HG03354 (cell line): ENCODE measurements at regions not wholly inside any gene's neighbourhood (a gene's known extent, or its start where the extent isn't known, plus 50 kb on each side); places are given as distances from the start of the nearest gene placed in this dataset.

Experiments
- ATAC-seq: cut with Tn5 transposase; IDR thresholded peaks from one replicate; pipeline ENCODE4 v1.9.1; 2021; ENCODE audit warnings: mild to moderate bottlenecking; ENCODE audit not compliant: unreplicated experiment, poor library complexity, severe bottlenecking

DNA sequence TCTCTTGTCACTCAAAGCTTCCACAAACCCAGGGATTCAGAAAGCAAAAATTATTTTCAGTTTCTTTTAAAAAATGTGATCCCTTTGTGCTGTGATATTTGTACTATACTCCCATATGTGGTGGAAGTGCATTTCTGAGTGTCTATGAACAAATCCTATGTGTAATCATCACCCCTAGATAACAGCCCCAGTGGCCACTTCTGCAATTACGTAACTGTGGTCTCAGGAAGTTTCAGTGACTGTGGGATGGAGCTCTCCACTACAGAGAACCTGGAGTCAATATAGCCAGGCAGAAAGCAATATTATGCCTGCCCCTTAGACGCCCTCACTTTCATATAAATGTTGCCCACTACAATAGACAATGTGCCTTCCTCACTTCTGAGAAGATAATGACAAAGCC lies 1101.7 kb upstream of the GHITM start:
- ATAC-seq: no peak

DNA sequence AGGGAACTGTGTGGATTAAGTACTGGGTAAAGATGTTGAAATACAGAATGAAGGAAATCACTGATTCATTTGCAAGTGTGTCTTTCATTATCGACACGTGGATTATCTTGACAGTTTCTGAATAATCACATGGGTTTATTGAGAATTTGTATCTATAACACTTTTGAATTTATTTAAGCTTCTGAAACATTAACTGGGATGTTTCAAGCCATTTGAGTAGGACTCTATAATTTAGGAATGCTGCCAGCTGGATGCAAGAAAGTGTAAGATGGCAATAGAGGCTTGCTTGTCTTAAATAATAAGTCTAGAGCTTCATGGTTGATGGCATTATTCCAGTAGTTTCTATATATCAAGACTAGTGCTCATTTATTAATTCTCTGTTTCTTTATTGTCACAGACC lies 1100.7 kb upstream of the GHITM start:
- no peak for ATAC-seq

DNA sequence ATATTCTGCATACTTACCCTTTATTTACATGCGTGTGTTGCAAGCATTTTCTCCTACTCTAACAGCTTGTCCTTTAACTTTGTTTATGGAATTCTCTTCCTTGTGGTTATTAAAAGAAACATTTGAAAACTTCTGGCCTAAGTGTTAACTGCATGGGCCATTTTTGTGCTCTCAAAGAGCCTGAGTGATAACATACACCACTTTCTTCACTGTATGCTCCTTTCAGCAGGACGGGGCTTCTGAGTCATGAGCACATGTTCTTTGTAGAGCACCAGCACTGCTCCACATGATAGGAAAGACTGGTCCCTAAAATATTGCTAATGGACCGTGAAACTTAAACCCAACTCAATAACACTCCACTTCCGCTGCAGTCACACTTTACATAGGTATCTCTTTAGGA lies 1093.6 kb upstream of the GHITM start:
- no peak for ATAC-seq

DNA sequence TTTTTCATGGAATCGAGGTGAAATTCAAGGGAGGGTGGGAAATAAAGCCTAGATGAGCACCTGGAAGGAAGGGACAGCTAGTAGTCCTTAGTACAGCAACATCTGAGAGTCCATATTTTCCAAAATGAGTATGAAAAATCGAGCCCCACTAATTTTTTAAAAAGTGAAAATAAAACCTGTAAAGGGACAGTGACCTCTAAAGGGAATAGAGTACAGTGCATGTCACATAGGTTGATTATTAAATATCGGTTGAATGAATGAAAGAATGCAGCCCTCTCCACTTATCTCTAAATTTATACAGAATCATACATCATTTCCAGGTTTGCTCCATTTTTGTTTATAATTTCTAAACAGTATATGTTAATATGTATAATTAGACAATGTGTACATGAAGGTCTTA lies 1088.5 kb upstream of the GHITM start:
- ATAC-seq: no peak

DNA sequence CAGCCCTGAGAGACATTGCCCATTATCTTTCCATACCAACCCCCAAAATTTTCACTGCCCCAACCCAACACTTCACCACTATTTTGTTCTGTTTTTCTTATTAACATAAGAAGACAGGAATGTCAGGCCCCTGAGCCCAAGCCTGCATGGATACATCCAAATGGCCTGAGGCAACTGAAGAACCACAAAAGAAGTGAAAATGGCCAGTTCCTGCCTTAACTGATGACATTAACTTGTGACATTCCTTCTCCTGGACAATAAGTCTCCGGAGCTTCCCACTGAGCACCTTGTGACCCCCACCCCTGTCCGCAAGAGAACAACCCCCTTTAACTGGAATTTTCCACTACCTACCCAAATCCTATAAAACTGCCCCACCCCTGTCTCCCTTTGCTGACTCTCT lies 1076.4 kb upstream of the GHITM start:
- no peak for ATAC-seq

DNA sequence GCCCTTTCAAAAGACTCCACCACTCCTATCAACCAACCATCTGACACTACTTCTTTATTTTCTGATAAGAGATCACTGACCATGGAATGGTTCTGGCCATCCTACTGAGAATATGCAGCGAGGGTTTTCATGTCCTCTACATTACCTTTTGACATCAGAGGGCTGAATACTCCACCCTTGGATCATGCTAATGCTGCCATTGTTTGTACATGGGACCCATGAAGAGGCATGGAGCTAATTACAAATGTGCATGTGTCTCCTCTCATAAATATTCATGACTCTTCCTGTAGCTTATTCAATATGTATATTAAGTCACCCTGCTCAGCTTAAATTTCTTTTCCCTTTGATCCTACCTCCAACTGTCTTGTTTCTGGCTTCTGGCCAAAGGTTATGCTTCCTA lies 1065.8 kb upstream of the GHITM start:
- ATAC-seq: no peak

DNA sequence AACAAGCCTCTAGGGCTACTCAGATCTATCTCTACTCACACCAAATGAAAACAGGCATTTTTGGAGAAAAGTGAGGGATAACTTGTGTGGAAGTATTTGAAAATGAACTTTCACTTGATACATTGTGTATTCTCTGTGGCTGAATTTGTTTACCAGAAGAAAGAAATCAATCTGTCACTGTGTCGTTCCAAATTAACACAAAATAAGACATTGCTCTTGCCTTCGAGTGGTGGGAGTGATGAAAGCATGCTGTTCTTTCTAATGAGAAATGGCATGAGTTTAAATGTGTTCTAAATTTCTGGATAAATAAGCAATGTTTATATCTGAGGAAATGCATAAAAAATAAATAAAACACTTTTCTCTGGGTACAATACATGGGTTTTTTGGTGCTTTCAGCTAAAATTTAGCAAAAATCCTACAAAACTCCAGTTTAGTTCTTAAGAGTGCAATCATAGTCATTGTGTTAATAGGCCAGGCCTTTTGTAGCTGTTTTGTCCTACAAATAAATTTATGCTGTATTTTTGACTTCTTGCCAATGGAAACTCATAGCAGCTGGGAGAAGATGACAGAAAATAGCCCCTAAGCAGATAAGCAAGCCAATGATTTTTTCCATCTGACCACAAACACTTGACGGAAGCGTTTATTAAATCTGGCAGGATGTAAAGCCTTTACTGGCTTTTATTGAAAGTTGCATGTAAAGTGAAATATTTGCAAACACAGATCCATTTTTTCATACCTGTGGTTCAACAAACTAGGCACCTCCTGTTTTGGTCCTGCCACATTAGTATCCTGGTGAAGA lies 1064.1 kb upstream of the GHITM start:
- ATAC-seq: no peak

DNA sequence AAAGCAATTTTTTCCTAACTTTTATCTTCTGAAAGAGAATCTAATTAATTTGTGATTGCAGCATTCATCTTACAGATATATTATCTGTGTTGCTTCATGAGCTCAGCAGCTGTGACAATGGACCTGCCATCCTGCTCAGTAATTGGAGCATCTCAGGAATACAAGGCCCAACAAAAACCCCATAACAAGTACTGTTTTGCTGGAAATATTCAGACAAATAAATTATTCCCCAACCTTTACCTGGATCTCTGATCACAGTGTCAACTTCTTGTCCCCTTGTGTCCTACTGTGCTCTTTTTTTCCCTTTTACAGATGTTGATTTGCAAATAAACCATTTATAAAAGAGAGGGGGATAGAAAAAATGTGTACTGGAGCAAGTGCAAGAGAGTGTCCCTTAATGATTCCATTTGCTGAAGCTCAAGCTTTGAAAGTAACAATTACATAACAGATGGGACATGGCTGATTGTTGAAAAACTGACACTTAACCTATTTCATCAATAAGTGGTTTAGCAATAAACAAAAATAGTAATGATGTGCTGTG lies 1063.4 kb upstream of the GHITM start:
- ATAC-seq: no peak

DNA sequence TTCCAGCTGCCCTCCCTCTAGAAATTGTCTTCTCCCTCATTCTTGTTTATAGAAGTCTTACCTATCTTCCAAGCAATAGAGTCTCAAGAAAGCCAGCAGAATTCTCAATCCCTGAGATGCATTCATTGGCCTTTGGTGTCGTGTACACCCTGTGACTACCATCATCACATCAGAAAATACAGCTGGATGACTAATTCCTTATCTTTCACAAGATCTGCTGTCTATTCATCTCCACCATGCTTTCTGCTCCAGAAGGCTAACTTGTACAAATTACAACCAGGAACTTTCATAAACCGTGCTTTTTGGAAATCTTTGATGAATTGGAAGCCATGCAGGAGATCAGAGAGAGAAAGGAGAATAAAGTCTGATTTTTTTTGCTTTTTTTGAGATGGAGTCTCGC lies 1062.9 kb upstream of the GHITM start:
- no peak for ATAC-seq

DNA sequence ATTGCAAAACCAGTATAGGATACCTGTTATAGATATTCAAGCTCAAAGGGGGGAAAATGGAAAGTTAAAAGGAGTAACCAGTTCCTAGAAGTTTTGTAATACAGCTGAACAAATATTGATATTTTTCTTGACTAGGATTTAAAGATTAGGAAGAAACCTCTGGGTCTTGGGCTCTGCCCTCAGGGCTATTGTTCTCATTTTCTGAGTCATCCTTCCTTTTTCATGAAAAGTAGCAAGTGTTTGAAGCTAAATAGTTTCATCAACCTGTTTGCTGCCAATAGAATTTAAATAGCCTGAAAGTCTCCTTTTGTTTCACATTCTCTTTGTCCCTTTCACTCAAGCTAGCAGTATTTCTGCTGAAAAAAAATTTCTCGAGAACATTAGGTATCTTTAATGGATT lies 1061.1 kb upstream of the GHITM start:
- ATAC-seq: no peak

DNA sequence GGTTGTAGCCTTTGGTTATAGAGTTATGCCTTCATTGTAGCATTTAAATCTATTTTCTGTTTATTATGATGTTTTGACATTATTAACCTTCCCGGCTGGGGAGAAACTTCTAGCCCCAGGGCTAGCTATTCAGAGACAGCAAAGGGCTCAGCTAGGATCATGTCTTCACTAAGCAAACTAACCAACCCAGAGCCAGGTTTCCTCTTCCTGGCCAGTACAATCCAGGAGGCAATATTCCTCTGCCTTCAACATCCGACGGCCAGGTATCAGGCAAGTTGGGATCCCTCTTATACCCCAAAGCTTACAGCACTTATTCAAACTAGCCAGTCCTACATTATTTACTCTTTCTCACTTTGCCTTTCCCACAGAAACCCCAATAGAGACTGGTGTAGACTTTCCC lies 1060.7 kb upstream of the GHITM start:
- ATAC-seq: no peak

DNA sequence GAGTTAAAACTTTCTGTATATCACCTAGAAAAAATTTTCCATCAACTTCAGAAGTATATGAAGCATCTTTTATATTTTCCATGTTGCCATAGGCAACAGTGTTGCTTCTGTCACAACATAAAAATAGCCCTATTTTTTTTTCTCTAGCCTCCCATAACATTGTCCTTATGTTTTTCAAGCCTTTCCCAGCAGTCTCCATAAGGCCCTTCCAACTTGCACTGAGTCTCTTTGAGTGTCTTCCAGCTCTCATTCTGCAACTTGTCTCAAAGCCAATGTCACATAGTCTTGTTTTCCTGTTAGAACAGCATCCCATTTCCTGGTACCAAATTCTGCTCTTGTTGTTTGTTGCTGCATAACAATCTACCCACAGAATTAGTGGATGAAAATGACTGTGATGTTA lies 1055.5 kb upstream of the GHITM start:
- ATAC-seq: no peak

DNA sequence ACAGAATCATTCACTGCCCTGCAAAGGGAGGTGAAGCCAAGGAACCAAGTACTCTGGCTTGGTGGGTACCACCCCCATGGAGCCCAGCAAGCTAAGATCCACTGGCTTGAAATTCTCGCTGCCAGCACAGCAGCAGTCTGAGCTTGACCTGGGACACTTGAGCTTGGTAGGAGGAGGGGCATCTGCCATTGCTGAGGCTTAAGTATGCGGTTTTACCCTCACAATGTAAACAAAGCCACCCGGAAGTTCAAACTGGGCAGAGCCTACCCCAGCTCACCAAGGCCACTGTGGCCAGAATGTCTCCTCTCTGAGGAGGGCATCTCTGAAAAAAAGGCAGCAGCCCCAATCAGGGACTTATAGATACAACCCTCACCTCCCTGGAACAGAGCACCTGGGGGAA lies 1050.0 kb upstream of the GHITM start:
- ATAC-seq: no peak

DNA sequence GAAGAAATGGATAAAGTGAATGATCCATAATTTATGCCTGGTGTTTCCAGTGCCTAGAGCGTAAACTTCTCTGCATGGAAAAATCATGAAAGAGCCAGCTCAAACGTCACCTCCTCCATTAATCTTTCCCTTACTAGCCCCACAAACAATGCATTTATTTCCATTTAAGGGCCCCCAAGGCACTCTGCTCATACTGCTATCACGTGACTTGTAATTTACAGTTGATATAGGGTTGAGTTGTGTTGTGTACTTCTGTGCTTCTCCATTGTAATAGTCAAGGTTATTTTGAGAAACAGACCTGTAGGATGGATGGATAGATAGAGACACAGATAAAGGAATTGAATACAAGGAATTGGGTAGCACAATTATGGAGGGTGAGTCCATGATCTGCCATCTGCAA lies 1034.7 kb upstream of the GHITM start:
- ATAC-seq: no peak

DNA sequence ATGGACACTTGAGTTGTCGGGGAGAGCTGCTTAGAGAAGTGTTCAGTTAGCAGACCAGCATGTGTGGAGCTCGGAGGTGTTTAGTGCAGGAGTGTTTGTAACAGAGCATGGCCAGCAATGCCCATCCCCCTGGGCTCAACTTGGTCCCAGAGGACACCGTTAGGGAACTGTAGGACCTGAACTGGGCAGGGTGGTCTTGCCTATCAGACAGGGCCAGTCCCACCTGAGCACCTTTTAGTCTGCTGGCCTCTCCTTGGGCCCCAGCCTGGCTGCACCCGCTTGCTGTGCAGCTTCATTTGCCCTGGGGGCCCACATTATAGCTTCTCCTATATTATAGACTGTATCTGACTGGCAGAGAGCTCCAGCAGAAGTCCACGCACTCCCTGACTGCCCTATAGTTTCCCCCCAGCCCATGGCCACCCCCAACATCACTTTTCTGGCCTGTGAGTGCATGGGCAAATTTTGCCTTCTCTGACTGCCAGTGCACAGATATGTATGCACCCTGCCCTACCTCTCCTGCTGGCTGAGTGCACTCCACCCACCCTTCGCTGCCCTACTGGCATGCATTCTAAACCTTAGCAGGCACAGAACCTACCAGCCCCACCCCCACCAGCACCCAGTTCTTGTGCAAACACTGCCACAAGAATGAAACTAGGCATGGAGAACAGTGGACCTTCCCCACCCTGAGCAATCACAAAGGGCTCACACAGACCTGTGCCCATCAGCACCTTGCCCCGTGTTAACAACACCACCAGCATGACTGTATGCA lies 1030.6 kb upstream of the GHITM start:
- no peak for ATAC-seq

DNA sequence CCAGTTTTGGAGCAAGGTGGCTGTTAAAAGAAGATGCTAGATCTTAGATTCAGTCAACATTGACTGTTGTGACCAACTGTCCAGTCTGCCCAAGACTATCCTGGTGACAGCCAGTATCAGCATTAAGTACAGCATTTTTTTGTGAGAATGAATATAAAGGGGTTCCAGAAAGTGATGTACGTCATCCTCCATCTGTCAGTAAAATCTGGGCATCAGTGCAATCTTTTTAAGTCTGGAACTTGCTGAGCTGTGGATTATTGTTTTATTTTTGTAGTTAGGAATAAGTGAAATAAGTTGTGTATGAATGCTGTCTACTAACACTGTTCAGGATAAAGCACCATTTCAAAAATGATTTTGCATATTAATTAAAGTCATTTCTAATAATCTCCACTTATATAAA lies 1020.0 kb upstream of the GHITM start:
- no peak for ATAC-seq

DNA sequence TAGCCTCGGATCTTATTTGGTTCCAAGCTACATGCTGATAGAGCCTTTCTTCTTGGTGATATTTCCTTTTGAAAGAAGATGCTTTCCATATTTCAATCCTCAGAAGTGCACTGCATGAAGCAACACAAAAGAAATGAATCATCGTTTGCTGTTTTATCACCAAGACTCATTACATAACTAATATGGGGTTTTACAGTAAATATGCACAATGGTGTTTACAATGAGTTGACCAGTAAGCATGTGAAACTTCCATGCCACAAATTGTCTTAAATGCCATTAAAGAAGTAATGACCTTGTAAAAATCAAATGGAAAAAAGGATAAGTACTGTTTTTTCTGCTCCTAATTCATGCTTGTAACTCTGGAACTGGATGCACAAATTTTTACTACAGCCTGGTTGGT lies 1017.0 kb upstream of the GHITM start:
- no peak for ATAC-seq

DNA sequence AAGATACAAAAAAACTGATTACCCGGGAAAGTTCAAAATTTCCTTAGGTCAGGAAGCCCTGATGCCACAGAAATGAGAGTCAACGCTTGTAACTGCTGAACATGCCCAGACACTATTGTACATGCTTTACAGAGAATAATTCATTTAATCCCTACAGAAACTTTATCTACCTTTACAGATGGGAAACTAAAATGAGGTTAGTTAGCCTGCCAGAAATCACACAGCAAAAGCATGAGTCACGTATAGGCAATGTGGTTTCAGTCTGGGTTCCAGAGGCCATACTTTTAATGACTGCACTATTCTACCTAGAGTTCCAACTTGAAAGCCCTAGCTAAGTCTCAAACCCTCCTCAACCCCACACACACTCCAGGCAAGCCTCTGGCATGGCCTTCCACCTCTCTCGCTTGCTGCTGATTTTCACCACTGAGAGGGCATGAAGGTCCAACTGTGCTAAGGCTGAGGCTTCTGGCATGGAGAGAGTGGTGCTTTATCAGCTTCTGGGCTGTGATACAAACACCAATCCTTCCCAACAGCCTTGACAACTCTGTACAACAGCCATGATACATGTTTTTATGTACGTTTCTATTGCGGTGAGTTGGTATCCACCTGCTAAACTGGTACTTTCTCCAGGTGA lies 1011.2 kb upstream of the GHITM start:
- no peak for ATAC-seq

DNA sequence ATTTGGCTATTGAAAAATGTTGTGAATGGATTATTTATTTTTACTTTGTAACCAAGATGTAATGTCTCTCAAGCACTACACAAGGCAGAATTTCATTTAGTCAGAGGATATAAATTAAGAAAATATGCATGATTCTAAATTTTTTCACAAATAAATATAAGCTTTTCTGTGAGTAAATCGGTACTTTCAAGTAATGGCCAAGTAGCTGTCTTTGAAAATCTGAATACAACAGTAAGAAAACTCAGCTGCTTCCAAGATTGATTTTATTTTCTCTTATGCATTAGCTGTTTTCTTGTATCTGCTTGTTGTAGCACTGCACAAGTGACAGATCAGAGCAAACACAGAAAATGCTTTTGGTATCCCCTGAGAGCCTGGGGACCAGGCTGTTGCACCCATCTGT lies 998.5 kb upstream of the GHITM start:
- no peak for ATAC-seq

DNA sequence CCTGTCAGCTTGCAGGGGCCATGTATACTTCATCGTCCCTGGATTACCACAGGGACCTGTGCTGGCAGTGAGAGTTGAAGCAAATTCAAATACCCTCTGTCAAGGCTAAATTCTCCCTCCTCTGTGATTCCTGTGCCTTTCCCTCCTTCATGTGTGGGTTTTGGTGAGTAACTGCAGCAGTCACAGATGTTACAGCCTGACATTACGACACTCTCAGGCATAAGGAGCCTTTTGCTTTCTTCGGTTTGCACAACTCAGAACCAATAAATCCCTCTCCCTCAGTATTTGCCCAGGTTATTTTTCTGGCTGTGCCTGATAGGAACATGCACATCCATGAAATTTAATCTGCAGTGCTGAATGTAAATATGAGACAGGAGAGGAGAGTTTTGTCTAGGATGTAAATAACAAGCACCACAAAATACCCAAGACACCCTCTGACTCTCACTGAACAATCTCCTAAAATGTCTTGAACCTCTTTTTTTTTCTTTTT lies 997.2 kb upstream of the GHITM start:
- ATAC-seq: no peak

DNA sequence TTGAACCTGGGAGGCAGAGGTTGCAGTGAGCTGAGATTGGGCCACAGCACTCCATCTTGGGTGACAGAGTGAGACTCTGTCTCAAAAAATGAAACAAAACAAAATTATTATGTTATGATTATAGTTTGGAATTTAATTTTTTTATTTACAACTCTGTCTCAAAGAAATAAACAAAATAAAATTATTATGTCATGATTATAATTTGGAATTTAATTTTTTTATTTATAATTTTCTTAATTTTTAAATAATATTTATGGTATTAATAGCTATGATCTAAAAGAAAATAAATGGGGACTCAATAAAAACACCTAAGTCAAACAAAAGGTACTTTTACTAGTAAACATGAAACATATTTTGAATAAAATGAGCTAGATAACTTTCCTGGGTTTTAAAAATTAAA lies 994.8 kb upstream of the GHITM start:
- ATAC-seq: no peak
